Psoas muscle (tissue), 7 donors: ENCODE measurements at regions not wholly inside any gene's neighbourhood (a gene's known extent, or its start where the extent isn't known, plus 50 kb on each side); places are given as distances from the start of the nearest gene placed in this dataset.

Experiments used
- ATAC-seq, 4 donors: fragments of 200-7000 bp; cut with Tn5 transposase; one replicate each; pipeline ENCODE4 v1.9.1; 2020; ENCODE audit warnings: moderate library complexity in 3 of 4, mild to moderate bottlenecking in 2 of 4
- DNase-seq, 2 donors: peaks; one replicate each; pipeline ENCODE4 v3.0.0-alpha.2; 2020
- H3K27ac ChIP-seq: fragments of 200-600 bp; one replicate; pipeline ENCODE4 v1.8.0; 2022
- H3K27me3 ChIP-seq, 3 donors: fragments of 200-600 bp in 1 of 3; one replicate each; pipeline versions ENCODE4 v1.6.1 to v1.8.0; 2013 to 2022; ENCODE audit warnings: low read length in 2 of 3, mild to moderate bottlenecking in 2 of 3, moderate library complexity in 1 of 3; ENCODE audit not compliant: insufficient read depth in 3 of 3
- H3K36me3 ChIP-seq, 2 donors: fragments of 200-600 bp in 1 of 2; one replicate each; pipeline versions ENCODE4 v1.6.1 to v1.8.0; 2013 to 2022; ENCODE audit warnings: low read depth in 1 of 2, mild to moderate bottlenecking in 1 of 2, moderate library complexity in 1 of 2; ENCODE audit not compliant: insufficient read depth in 1 of 2
- H3K4me1 ChIP-seq: fragments of 200-600 bp; one replicate; pipeline ENCODE4 v1.8.0; 2022
- H3K4me3 ChIP-seq: fragments of 200-600 bp; one replicate; pipeline ENCODE4 v1.8.0; 2022; ENCODE audit warnings: mild to moderate bottlenecking
- H3K9me3 ChIP-seq: fragments of 200-600 bp; one replicate; pipeline ENCODE4 v1.8.0; 2022
- WGBS, 3 donors: extraction: QIAGEN DNeasy Blood & Tissue Kit; methylation state at CpG; one replicate each; pipeline versions ENCODE4 v1.1.6 to v1.1.7; 2013; 5-methylcytosine and 5-hydroxymethylcytosine counted together
- intact Hi-C, 2 donors: fragments of 100-400 bp; cut with DNase I; formaldehyde crosslinking; loops; one replicate each; pipeline versions ENCODE4 v1.11.0 to v1.14.2; 2022
- TF ChIP-seq, protein P1 (sequence below): fragments of 200-600 bp; IDR thresholded peaks from one replicate; pipeline ENCODE4 v1.8.0; 2022; ENCODE audit warnings: antibody characterized with exemption
- donor health status: healthy with polysubstance abuse.
- donor health status: DM: no; HTN: no; CAD: no; lungs with moderate emphysema.
- donor health status: Bipolar disorder and iron deficiency.
- donor health status: healthy.
- donor health status: DM: yes; HTN: yes; CAD: no.
- donor health status: DM: no; HTN: no; CAD: no.
- donor health status: DM: yes; HTN: yes; CAD: no.

DNA sequence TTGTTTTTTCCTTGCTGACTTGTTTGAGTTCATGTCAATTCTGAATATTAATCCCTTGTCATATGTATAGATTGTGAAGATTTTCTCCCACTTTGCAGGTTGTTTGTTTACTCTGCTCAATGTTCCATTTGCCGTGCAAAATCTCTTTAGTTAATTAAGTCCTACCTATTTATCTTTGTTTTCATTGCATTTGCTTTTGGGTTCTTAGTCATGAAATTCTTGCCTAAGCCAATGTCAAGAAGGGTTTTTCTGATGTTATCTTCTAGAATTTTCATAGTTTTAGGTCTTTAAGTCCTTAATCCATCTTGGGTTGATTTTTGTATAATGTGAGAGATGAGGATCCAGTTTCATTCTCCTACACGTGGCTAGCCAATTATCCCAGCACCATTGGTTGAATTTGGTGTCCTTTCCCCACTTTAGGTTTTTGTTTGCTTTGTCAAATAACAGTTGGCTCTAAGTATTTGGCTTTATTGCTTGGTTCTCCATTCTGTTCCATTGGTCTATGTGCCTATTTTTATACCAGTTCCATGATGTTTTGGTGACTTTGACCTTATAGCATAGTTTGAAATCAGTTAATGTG, 163.1 kb upstream of the PGR start:
- WGBS, 3 donors = 59 to 66% (median 62%) methylated on average over 2 of the region's 2 CpGs
- Histone ChIP-seq H3K36me3 (no peaks in the 10 kb centered on the region), H3K27ac (no peak overlapping the region), H3K9me3 (peaks cover 2% of the 10 kb centered on the region), H3K4me3 (no peak overlapping the region), H3K27me3 (no peaks in the 10 kb centered on the region), H3K4me1 (no peaks in the 10 kb centered on the region)
- DNase-seq = no peak
- intact Hi-C loops = no loop called here
- TF ChIP-seq, protein P1, sequence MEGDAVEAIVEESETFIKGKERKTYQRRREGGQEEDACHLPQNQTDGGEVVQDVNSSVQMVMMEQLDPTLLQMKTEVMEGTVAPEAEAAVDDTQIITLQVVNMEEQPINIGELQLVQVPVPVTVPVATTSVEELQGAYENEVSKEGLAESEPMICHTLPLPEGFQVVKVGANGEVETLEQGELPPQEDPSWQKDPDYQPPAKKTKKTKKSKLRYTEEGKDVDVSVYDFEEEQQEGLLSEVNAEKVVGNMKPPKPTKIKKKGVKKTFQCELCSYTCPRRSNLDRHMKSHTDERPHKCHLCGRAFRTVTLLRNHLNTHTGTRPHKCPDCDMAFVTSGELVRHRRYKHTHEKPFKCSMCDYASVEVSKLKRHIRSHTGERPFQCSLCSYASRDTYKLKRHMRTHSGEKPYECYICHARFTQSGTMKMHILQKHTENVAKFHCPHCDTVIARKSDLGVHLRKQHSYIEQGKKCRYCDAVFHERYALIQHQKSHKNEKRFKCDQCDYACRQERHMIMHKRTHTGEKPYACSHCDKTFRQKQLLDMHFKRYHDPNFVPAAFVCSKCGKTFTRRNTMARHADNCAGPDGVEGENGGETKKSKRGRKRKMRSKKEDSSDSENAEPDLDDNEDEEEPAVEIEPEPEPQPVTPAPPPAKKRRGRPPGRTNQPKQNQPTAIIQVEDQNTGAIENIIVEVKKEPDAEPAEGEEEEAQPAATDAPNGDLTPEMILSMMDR = no peak
- no peak for ATAC-seq

GRCh38 chr11:101291279-101291678, 161.7 kb upstream of the PGR start:
- TF ChIP-seq, protein P1 = no peak
- ATAC-seq (no peak), DNase-seq (no peak)
- intact Hi-C loops = no loop called here
- no peaks in the 10 kb centered on the region for H3K27me3 ChIP-seq
- H3K9me3 ChIP-seq = peaks cover 2% of the 10 kb centered on the region
- no peak overlapping the region for H3K4me3 ChIP-seq
- no peaks in the 10 kb centered on the region for H3K36me3 ChIP-seq
- WGBS, 3 donors = 26 to 43% (median 38%) methylated on average over 1 of the region's 1 CpG
- no peaks in the 10 kb centered on the region for H3K4me1 ChIP-seq
- H3K27ac ChIP-seq = no peak overlapping the region

DNA sequence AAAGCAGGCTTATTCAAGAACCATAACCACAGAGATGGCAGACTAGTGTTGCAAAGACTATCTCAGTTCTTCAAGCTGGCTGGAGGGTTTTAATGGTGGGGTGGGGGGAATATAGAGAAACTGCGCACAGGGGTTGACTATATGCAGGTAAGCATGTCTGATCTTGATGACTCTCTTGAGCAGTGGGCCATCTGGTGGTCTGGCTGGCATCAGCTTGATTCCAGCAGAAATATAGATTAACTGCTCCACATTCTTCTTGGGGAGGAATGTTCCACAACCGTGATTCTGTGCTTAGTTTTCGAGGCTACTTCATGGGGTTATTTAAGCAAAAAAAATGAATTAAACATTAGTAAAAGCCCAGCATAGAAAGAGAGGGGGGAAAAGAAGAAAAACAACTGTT, 158.8 kb upstream of the PGR start:
- Histone ChIP-seq H3K27me3 (no peaks in the 10 kb centered on the region), H3K4me1 (no peaks in the 10 kb centered on the region), H3K4me3 (no peak overlapping the region), H3K9me3 (peaks cover 2% of the 10 kb centered on the region), H3K36me3 (no peaks in the 10 kb centered on the region), H3K27ac (no peak overlapping the region)
- intact Hi-C loops = no loop called here
- DNase-seq (no peak), ATAC-seq (no peak)
- TF ChIP-seq, protein P1 = no peak
- WGBS, 3 donors = 54 to 68% (median 59%) methylated on average over 3 of the region's 3 CpGs

DNA sequence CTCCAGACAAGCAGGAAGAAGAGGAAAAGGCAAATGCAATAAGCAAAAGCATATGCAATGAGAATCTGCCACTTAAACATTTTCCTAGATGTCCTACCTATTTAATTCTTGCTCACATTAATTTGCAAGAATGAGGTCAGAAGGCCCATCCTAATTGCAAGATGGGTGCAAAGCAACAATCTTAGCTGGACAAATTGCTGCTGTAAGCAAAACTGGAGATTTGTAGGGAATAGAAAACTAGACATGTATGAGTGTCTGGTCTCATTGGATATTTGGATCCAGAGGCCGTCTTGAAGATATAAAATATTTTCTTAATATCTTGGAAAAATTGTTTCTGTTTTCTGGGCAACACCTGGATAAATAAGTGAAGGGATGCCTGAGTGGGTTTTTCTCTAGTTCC, 150.1 kb upstream of the PGR start:
- peaks cover 0 to 2% (median 0%) of the 10 kb centered on the region in 3 donors for H3K27me3 ChIP-seq
- intact Hi-C loops = no loop called here
- no peak overlapping the region for H3K4me3 ChIP-seq
- no peaks in the 10 kb centered on the region for H3K4me1 ChIP-seq
- H3K9me3 ChIP-seq = no peaks in the 10 kb centered on the region
- DNase-seq (no peak), ATAC-seq (no peak)
- H3K27ac ChIP-seq = no peak overlapping the region
- TF ChIP-seq, protein P1 = no peak
- no peaks in the 10 kb centered on the region for H3K36me3 ChIP-seq
- 73 to 78% (median 78%) methylated on average over 1 of the region's 1 CpG for WGBS, 3 donors

DNA sequence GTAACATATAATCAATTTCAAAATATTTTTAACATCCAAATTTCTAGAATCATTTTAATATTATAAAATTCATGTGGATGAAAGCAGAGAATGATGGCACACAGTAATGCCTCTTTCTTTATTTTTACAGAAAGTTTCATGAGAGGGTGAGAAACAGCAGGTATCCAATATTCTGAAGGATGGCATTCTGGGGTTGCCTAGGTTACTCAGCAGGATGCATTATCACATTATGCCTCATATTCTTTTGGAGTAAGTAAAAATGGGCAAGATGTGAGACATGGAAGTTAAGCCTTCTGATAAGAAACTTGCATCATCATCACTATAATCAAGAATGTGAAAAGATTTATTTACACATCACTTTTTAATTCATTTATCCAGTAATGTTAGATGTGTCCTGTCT, 148.7 kb upstream of the PGR start:
- TF ChIP-seq, protein P1 = no peak
- DNase-seq = no peak
- intact Hi-C loops = no loop called here

More for the DNA sequence above, 148.7 kb upstream of the PGR start:
- peaks cover 0 to 2% (median 0%) of the 10 kb centered on the region in 3 donors for H3K27me3 ChIP-seq
- no peaks in the 10 kb centered on the region for H3K4me1 ChIP-seq
- no peaks in the 10 kb centered on the region for H3K36me3 ChIP-seq
- H3K9me3 ChIP-seq = no peaks in the 10 kb centered on the region
- no peak overlapping the region for H3K4me3 ChIP-seq
- ATAC-seq = no peak
- no peak overlapping the region for H3K27ac ChIP-seq
